Body of pancreas (tissue), 4 donors: ENCODE measurements at regions not wholly inside any gene's neighbourhood (a gene's known extent, or its start where the extent isn't known, plus 50 kb on each side); places are given as distances from the start of the nearest gene placed in this dataset.

Experiments
- CTCF ChIP-seq, 7 experiments: fragments of 450-650 bp in 4 of 7; fragments of 200-600 bp in 3 of 7; sonication (generic) in 3 of 7; IDR thresholded peaks; one replicate each; pipeline ENCODE4 v1.5.1; 2016 to 2019; ENCODE audit warnings: antibody characterized with exemption in 7 of 7
- POLR2A ChIP-seq, 3 donors: fragments of 450-650 bp; IDR thresholded peaks; one replicate each; pipeline ENCODE4 v1.6.1; 2016; ENCODE audit warnings: antibody characterized with exemption in 3 of 3, mild to moderate bottlenecking in 2 of 3

GRCh38 chr3:72044231-72044855 is 259.4 kb upstream of the PROK2 start:
- TF ChIP-seq POLR2A (IDR thresholded peaks at IDR 0.05): no peak
- TF ChIP-seq CTCF (IDR thresholded peaks at IDR 0.05): no peak
